Adrenal gland (tissue), 9 donors: ENCODE measurements at regions not wholly inside any gene's neighbourhood (a gene's known extent, or its start where the extent isn't known, plus 50 kb on each side); places are given as distances from the start of the nearest gene placed in this dataset.

ENCODE experiments used
- DNase-seq, 7 donors: peaks; one replicate each; pipeline ENCODE4 v3.0.0-alpha.2; 2019 to 2020
- H3K27ac ChIP-seq, 5 donors: fragments of 200-600 bp; sonication (generic) in 4 of 5; 1 replicate in 3 of 5; 2 replicates in 2 of 5; pipeline versions ENCODE4 v1.5.1 to v1.8.0; 2016 to 2020; ENCODE audit warnings: mild to moderate bottlenecking in 1 of 5
- H3K27me3 ChIP-seq: fragments of 200-600 bp; 2 replicates; pipeline ENCODE4 v1.8.0; 2021
- H3K36me3 ChIP-seq, 2 donors: fragments of 200-600 bp; replicated peaks in 1 of 2; 1 replicate in 1 of 2; 2 replicates in 1 of 2; pipeline versions ENCODE4 v1.5.1 to v1.8.0; 2018 to 2022
- H3K4me1 ChIP-seq, 2 donors: fragments of 200-600 bp; replicated peaks in 1 of 2; 1 replicate in 1 of 2; 2 replicates in 1 of 2; pipeline versions ENCODE4 v1.5.1 to v1.8.0; 2018 to 2021
- H3K4me3 ChIP-seq, 4 donors: fragments of 200-600 bp; sonication (generic) in 3 of 4; one replicate each; pipeline ENCODE4 v1.5.1; 2016 to 2018
- H3K9me3 ChIP-seq, 3 donors: fragments of 200-600 bp; sonication (generic) in 1 of 3; replicated peaks in 1 of 3; 1 replicate in 2 of 3; 2 replicates in 1 of 3; pipeline versions ENCODE4 v1.5.1 to v1.8.0; 2016 to 2021
- CTCF ChIP-seq, 6 experiments: fragments of 450-650 bp in 4 of 6; fragments of 200-600 bp in 2 of 6; sonication (generic) in 1 of 6; IDR thresholded peaks; 1 replicate in 5 of 6; 2 replicates in 1 of 6; pipeline versions ENCODE4 v1.5.1 to v1.8.0; 2016 to 2021; ENCODE audit warnings: antibody characterized with exemption in 6 of 6, mild to moderate bottlenecking in 2 of 6, moderate library complexity in 1 of 6
- POLR2A ChIP-seq, 2 donors: fragments of 450-650 bp; IDR thresholded peaks; one replicate each; pipeline ENCODE4 v1.6.1; 2017; ENCODE audit warnings: antibody characterized with exemption in 2 of 2, mild to moderate bottlenecking in 2 of 2, moderate library complexity in 1 of 2
- WGBS, 4 donors: extraction: QIAGEN DNeasy Blood & Tissue Kit in 2 of 4; methylation state at CpG; one replicate each; pipeline versions ENCODE4 v1.1.5 to v1.1.7; 2013 to 2017; 5-methylcytosine and 5-hydroxymethylcytosine counted together
- intact Hi-C, 2 donors: fragments of 100-400 bp; cut with DNase I; formaldehyde crosslinking; loops; one replicate each; pipeline versions ENCODE4 v1.14.1 to v1.15.0; 2022 to 2023
- donor health status: healthy with polysubstance abuse.
- donor health status: Bipolar disorder and iron deficiency.
- donor health status: DM: yes; HTN: yes; CAD: no.
- donor health status: DM: no; HTN: no; CAD: no.
- donor health status: DM: no; HTN: no; CAD: no.

- 75 to 88% (median 83%) methylated on average over 1 of the region's 1 CpG for WGBS, 4 donors
- no peak overlapping the region for H3K4me3 ChIP-seq
- H3K27me3 ChIP-seq = no peaks in the 10 kb centered on the region
- H3K4me1 ChIP-seq = no peaks in the 10 kb centered on the region
- H3K27ac ChIP-seq = no peak overlapping the region
- H3K36me3 ChIP-seq = no peaks in the 10 kb centered on the region
- TF ChIP-seq CTCF (IDR thresholded peaks at IDR 0.05) = no peak
- no peak for DNase-seq
- intact Hi-C loops = no loop called here
- H3K9me3 ChIP-seq = no peaks in the 10 kb centered on the region
These were observed 172.6 kb downstream of the PDCD6IP start for GRCh38 chr3:33971055-33971454.

GRCh38 chr3:33975463-33975862 is 177.0 kb downstream of the PDCD6IP start:
- WGBS, 4 donors = 82 to 94% (median 87%) methylated on average over 4 of the region's 4 CpGs
- H3K4me1 ChIP-seq = no peaks in the 10 kb centered on the region
- no peaks in the 10 kb centered on the region for H3K27me3 ChIP-seq
- no peak for DNase-seq
- TF ChIP-seq CTCF (IDR thresholded peaks at IDR 0.05) (no peak), POLR2A (IDR thresholded peaks at IDR 0.05) (no peak)
- no peaks in the 10 kb centered on the region for H3K9me3 ChIP-seq
- no peaks in the 10 kb centered on the region for H3K36me3 ChIP-seq
- intact Hi-C loops = no loop called here
- no peak overlapping the region for H3K27ac ChIP-seq
- H3K4me3 ChIP-seq = no peak overlapping the region

- Histone ChIP-seq H3K27ac (no peak overlapping the region), H3K27me3 (no peaks in the 10 kb centered on the region), H3K36me3 (no peaks in the 10 kb centered on the region), H3K4me3 (no peak overlapping the region), H3K9me3 (no peaks in the 10 kb centered on the region), H3K4me1 (no peaks in the 10 kb centered on the region)
- no peak for DNase-seq
- intact Hi-C loops = no loop called here
- TF ChIP-seq POLR2A (IDR thresholded peaks at IDR 0.05) (no peak), CTCF (IDR thresholded peaks at IDR 0.05) (no peak)
- WGBS, 4 donors = 63 to 68% (median 64%) methylated on average over 2 of the region's 2 CpGs
These were observed 178.8 kb downstream of the PDCD6IP start for GRCh38 chr3:33977227-33977626.

GRCh38 chr3:33980252-33980651 is 181.8 kb downstream of the PDCD6IP start:
- Histone ChIP-seq H3K4me1 (no peaks in the 10 kb centered on the region), H3K27ac (no peak overlapping the region), H3K4me3 (no peak overlapping the region), H3K9me3 (no peaks in the 10 kb centered on the region), H3K27me3 (no peaks in the 10 kb centered on the region), H3K36me3 (no peaks in the 10 kb centered on the region)
- intact Hi-C loops = no loop called here
- peak in 2 of 7 donors; percentile 13 to 29 for DNase-seq
- TF ChIP-seq POLR2A (IDR thresholded peaks at IDR 0.05) (no peak), CTCF (IDR thresholded peaks at IDR 0.05) (peak; percentile 16 to 46 (median 36))
- WGBS, 4 donors = 25 to 39% (median 30%) methylated on average over 3 of the region's 3 CpGs
